SK-N-MC (cell line): ENCODE measurements at regions not wholly inside any gene's neighbourhood (a gene's known extent, or its start where the extent isn't known, plus 50 kb on each side); places are given as distances from the start of the nearest gene placed in this dataset.
"Not testable (repeated sequence)": the region's sequence is repeated elsewhere in the genome, so short reads cannot be mapped to it uniquely, and the experiment has no call there.

Experiments used
- DNase-seq: peaks from one replicate; pipeline ENCODE4 v3.0.0-alpha.2; 2011; ENCODE audit warnings: low read depth, low spot score
- H3K27ac ChIP-seq: fragments of 200-600 bp; sonication (generic); 2 replicates; pipeline ENCODE4 v1.5.1; 2016; ENCODE audit warnings: mixed run types
- H3K36me3 ChIP-seq: fragments of 200-600 bp; sonication (generic); 2 replicates; pipeline ENCODE4 v1.6.1; 2017; ENCODE audit warnings: antibody characterized with exemption, low read length, mixed read lengths; ENCODE audit not compliant: insufficient read depth
- H3K4me3 ChIP-seq: fragments of 200-600 bp; sonication (generic); 2 replicates; pipeline ENCODE4 v1.5.1; 2016
- H3K9ac ChIP-seq: fragments of 200-600 bp; sonication (generic); 2 replicates; pipeline ENCODE4 v1.8.0; 2017; ENCODE audit warnings: mixed run types, mixed read lengths; ENCODE audit not compliant: insufficient read length
- H3K9me3 ChIP-seq: fragments of 200-600 bp; sonication (generic); 2 replicates; pipeline ENCODE4 v1.6.1; 2017; ENCODE audit warnings: low read depth, mild to moderate bottlenecking, antibody characterized with exemption, low read length, moderate library complexity, mixed read lengths
- EZH2 ChIP-seq: fragments of 200-600 bp; sonication (generic); IDR thresholded peaks from one replicate; pipeline ENCODE4 v1.6.1; 2017; ENCODE audit warnings: antibody characterized with exemption
- FOXP2 ChIP-seq: optimal IDR thresholded peaks from 2 replicates; pipeline ENCODE3; 2011; ENCODE audit warnings: mild to moderate bottlenecking, moderate library complexity; ENCODE audit not compliant: insufficient read depth; ENCODE audit errors: extremely low read length, control extremely low read depth
- POLR2AphosphoS5 ChIP-seq: IDR thresholded peaks from 2 replicates; pipeline ENCODE4 v1.6.1; 2012; ENCODE audit warnings: mild to moderate bottlenecking, low read depth, low read length, borderline replicate concordance

DNA sequence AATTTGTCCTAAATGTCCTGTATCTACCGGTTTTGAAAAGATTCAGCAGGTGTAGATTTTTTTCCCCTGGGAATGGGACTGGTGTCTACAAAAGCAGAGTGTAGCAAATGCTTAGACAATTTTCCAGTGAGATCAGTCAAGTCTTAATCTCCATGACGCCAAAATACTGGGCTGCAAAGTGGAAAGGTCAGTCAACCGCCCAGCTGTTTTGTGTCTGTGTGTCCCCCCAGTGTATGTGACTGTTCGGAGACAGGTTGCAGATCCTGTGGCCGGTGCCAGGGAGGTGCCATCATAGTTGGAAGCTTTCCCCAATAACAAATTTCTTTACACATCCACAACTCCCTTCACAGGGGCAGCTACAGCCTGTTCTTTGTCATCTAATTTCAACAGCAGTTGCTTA is 263.8 kb downstream of the ARHGAP12 start:
- TF ChIP-seq EZH2 (no peak), FOXP2 (no peak), POLR2AphosphoS5 (no peak)
- Histone ChIP-seq H3K9ac (no peak overlapping the region), H3K27ac (no peak overlapping the region), H3K4me3 (no peak overlapping the region), H3K9me3 (no peaks in the 10 kb centered on the region), H3K36me3 (no peaks in the 10 kb centered on the region)
- DNase-seq: no peak

DNA sequence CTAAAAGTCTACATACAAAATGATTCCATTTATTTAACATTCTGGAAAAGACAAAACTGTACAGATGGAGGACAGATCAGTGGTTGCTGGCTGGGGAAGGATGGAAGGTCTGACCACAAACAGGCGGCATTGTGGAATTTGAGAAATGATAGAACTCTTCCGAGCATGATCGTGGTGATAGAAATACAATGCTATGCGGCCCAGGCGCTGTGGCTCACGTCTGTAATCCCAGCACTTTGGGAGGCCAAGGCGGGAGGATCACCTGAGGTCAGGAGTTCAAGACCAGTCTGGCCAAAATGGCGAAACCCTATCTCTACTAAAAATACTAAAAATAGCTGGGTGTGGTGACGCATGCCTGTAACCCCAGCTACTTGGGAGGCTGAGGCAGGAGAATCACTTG is 264.6 kb downstream of the ARHGAP12 start:
- not testable (repeated sequence) for H3K9me3 ChIP-seq, H3K4me3 ChIP-seq, H3K9ac ChIP-seq, H3K36me3 ChIP-seq, DNase-seq, H3K27ac ChIP-seq

DNA sequence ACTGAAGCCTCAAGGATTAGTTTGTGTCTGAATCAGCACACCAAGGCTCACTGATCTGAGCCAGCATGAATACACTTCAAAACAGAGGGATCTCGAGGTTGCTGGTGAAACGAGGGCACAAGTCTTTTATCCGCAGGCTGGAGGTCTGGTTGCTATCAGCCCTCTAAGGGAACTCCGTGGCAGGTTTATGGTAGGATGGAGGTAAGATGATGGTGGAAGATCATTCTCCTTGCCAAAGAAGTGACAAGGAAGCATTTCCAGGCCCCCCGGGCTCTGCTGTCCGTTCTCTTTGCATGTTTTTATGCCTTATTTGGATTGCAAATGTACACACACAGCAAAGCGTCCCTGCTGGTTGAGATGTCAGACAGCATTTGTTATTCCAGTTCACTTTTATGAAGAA is 268.3 kb downstream of the ARHGAP12 start:
- Histone ChIP-seq H3K27ac (peak overlapping the region; percentile 66), H3K9me3 (no peaks in the 10 kb centered on the region), H3K36me3 (no peaks in the 10 kb centered on the region), H3K9ac (no peak overlapping the region), H3K4me3 (peak overlapping the region; percentile 58)
- TF ChIP-seq FOXP2 (no peak), EZH2 (no peak)
- DNase-seq: peak; percentile 30

DNA sequence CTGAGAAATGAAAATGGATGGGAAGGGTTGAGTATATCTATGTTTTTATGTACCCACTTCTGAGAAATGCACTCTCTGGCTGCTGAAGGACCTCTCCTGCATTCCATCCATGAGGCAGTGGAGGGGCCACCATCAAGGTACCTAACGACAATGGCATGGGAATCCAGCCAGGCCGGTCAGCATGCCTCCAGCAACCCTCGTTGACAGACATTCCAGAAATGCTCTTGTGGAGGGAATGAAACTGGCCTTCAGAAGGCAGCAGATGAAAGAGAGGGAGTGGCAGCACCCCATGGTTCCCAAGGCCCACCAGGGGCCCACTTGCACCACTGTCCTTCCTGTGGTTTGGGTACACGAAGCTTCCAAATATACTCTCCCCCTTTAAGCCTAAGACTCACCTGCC is 269.0 kb downstream of the ARHGAP12 start:
- DNase-seq: no peak
- H3K4me3 ChIP-seq: no peak overlapping the region
- TF ChIP-seq EZH2 (no peak), POLR2AphosphoS5 (no peak), FOXP2 (no peak)
- no peak overlapping the region for H3K27ac ChIP-seq
- no peaks in the 10 kb centered on the region for H3K9me3 ChIP-seq
- no peaks in the 10 kb centered on the region for H3K36me3 ChIP-seq
- H3K9ac ChIP-seq: no peak overlapping the region

DNA sequence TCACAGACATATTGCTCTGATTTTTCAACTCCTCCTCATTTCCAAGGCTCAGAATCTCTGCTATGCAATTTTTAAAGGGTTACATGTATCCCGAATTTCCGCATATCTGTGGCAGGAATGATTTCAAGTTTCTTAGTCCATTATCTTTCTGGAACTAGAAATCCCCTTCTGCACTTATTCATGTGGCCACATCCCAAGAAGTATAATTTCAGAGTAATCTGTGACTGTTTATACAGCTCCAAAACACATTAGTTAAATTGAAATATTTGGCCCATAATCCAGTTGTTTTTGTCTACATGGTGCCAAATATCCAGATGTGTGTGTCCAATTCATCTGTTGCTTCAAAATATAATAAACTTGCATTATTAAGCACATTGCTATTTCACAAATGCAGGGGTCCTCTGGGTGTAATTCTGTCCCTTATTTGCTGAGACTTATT is 271.2 kb downstream of the ARHGAP12 start:
- TF ChIP-seq FOXP2 (no peak), EZH2 (no peak), POLR2AphosphoS5 (no peak)
- no peaks in the 10 kb centered on the region for H3K9me3 ChIP-seq
- no peak overlapping the region for H3K9ac ChIP-seq
- H3K4me3 ChIP-seq: no peak overlapping the region
- no peak for DNase-seq
- no peak overlapping the region for H3K27ac ChIP-seq
- no peaks in the 10 kb centered on the region for H3K36me3 ChIP-seq

DNA sequence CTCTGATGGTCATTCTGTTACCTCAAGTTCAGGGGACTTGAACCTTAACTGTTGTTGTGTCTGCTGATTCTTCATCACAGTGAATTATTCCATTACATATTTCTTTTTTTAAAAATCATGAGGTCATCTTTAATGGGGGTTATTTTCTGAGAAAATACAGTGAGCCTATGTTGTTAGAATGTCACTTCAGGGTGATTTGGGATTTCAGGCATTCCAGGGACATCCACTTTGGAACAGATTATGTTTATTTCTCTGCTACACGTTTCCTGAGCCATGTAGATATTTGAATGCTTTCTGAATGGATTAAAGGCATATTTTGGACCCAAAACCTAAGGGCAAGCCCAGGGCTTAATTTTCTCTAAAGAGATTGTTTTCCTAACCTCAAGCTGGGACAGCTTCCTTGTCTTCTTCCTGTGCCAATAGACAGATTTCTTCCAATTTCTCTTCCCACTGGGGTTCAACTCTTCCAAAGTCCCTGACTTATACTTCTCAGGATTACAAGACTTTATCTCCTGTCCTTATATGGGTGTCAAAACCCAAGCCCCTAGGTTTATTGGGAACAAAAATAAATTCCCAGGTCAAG is 271.7 kb downstream of the ARHGAP12 start:
- DNase-seq: no peak
- Histone ChIP-seq H3K27ac (no peak overlapping the region), H3K9ac (no peak overlapping the region), H3K4me3 (no peak overlapping the region), H3K9me3 (no peaks in the 10 kb centered on the region), H3K36me3 (no peaks in the 10 kb centered on the region)
- TF ChIP-seq FOXP2: no peak
- no peak for TF ChIP-seq POLR2AphosphoS5
- TF ChIP-seq EZH2: no peak

DNA sequence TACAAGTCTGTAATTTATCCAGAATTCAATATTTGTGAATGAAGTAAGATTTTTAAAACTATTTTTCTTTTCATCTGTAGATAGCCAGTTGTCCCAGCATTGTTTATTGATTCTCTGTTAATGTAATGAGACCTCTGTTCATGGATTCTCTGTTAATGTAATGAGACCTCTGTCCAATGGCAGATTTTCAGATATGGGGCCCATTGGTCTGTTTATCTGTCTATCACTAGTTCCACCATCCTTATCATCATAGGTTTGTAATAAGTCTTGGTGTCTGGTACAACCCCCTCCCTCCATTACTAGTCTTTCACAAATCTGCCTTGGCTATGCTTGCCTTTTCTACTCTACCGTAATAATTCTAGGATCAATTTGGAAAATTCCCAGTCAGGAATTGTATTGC is 276.6 kb downstream of the ARHGAP12 start:
- TF ChIP-seq EZH2 (no peak), POLR2AphosphoS5 (no peak), FOXP2 (no peak)
- H3K36me3 ChIP-seq: no peaks in the 10 kb centered on the region
- no peak overlapping the region for H3K9ac ChIP-seq
- no peak overlapping the region for H3K27ac ChIP-seq
- H3K9me3 ChIP-seq: no peaks in the 10 kb centered on the region
- no peak overlapping the region for H3K4me3 ChIP-seq
- DNase-seq: no peak

DNA sequence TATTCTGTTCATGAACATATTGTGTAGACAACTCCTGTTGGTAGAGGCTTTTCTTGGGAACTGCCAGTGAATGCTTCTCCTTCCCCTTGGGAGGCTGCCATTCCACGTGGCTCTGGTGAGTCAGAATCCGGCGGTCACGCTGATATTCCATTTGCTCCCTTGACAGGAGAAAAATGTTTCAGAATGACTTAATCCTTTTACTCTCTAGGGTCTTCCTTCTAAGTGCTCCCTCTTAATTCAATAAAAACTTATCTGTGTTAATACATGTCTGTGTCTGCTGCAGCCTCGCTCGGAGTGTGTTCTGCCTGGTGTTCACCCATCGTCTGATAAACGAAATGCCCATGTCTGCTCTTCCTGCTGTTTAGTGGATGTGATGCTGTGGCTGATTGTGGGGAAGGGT is 278.6 kb downstream of the ARHGAP12 start:
- TF ChIP-seq FOXP2 (no peak), POLR2AphosphoS5 (no peak), EZH2 (no peak)
- Histone ChIP-seq H3K27ac (no peak overlapping the region), H3K9me3 (no peaks in the 10 kb centered on the region), H3K9ac (no peak overlapping the region), H3K36me3 (no peaks in the 10 kb centered on the region), H3K4me3 (no peak overlapping the region)
- DNase-seq: no peak

DNA sequence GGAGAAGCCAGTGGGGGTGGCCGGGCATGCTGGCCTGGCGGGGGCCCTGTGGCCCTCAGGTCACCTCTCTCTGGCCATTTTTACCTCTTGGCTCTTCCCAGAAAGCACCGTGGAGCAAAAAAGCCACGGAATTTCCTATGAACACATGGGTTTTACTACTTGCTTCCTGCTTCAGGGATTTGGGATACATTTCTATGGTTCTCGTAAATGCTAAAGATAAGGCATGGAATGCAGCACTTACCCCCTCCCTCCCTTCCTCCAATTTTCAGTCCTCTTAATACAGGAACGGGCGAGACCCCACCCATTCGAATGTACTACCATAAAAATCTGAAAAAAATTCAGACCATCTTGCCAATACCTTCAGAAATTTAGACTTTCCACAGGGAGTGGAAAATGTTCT is 279.7 kb downstream of the ARHGAP12 start:
- TF ChIP-seq EZH2: no peak
- no peak for TF ChIP-seq FOXP2
- TF ChIP-seq POLR2AphosphoS5: no peak
- no peaks in the 10 kb centered on the region for H3K9me3 ChIP-seq
- H3K4me3 ChIP-seq: no peak overlapping the region
- DNase-seq: no peak
- H3K36me3 ChIP-seq: no peaks in the 10 kb centered on the region
- H3K9ac ChIP-seq: no peak overlapping the region
- H3K27ac ChIP-seq: no peak overlapping the region
